NCI-H1092 (cell line): ENCODE measurements at regions not wholly inside any gene's neighbourhood (a gene's known extent, or its start where the extent isn't known, plus 50 kb on each side); places are given as distances from the start of the nearest gene placed in this dataset.

ENCODE experiments used
- DNase-seq: peaks from one replicate; lab custom pipeline; 2025; lab: John Stamatoyannopoulos, UW

DNA sequence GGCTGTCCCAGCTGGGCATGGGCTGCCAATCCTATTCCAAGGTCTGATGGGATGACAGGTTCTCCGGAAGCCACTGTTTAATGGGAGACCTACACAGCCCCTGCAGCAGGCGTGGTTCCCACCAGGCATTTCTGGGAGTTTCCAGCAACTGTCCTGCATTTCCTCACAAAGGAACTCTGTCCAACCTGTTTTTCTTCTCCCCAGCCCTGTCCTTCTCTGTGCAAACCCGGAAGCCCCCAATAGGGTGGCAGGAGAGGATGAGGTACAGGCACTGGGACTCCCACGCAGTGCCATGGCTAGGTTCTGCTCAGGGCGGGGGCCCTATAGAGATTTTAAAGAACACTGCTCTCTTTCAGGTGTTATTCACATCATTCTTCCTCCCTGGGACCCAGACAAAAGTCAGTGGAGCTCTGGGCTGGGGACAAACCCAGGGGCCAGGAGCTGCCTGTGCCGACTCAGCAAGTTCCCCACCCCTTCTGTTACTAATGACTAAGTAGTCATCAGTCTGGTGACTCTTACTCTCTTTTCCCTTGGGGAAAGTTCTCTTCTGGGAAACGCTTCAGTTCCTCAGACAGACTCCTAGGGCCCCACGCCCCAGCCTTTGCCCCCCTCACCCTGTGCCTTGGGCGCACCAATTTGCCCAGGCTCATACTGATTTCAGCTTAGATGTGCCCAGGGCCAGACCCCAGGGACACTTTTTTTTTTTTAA lies 97.7 kb downstream of the CD47 start:
- no peak for DNase-seq

DNA sequence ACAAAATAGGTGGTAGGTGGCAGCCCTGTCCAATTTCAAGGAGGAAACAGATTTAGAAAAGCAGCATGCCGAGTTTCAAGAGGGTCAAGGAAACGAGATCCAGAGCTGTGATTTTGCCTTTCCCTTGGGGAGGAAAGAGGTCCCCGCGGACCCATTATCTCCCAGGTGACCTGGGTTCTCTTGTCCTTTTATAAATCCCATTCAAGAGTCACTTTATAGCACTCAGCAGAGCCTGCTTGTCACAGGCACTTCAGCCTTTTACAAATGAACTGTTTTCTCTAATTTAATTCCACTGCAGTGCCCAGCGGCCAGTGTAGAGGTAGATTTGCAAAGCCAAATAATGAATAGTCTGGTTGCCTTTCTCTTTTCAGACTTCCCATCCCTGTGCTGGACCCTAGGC lies 99.9 kb downstream of the CD47 start:
- DNase-seq, result no peak

DNA sequence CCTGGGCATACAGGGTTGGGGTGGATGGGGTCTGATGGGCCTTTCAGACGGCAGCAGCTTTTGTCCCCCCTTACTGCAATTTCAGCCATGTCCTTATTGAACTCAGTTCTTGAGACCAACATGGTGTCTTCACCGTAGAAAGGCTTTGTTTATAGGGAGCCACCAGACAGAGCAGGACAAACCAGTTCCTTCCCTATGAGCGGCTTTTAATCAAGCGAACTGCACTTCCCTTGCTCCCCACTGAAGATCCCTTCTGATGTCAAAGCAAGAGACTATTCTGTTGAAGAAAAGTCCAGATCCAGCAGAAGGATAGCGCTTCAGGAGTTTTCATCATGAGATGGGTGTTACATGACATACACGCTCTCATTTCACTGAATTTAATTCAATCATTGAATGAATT lies 100.4 kb downstream of the CD47 start:
- DNase-seq, result no peak

DNA sequence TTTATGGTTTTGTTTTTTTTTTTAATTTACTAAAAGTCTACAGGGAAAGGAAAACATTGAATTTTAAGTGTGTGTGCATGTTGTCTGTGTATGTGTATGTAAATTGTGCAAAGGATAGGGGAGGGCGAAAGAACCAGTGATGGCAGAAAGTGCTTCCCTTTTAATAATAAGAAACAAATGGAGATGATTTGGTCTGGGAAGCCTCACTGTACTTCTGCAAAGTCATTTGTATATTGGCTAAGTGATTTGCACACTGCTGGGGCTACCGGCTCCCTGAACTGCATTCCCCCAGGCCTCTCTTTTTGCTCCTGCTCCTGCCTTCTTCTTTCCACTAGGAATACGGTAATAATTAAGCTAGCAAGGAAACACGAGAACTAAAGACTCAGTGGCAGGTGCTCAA lies 101.2 kb downstream of the CD47 start:
- DNase-seq, result no peak

DNA sequence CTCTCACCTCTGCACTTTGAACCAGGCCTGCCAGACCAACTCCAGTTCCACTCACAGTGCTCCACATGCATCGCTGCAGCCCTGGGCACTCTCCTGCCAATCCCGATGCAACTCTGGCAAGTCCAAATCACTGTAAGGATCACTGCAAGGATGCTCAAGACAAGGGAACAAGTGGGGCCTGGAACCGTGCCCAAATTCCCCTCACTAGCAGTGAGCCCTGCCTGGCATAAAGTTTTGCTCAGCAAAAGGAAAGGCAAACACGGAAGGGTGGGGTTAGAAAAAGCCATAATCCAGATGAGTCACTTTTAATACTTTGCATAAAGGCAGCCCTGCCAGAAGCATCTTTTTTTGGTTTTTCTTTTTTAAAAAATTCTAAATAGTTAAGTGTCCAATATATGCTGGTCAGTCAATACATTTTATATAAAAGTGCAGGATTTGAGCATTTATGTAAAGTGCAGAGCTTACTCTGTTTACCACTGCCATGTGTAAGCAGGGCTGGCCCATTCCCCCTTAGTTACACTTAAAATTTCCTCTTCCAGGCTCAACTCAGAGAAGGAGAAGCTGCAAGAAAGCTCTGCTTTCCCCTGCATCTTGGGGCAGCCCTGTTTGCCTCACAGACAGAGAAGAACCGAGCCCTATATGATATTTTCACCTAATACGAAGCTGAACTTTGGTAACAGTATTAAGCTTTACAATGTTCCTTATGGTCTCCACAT lies 102.2 kb downstream of the CD47 start:
- DNase-seq, result no peak

GRCh38 chr3:107987036-107987939 lies 103.5 kb downstream of the CD47 start:
- no peak for DNase-seq

GRCh38 chr3:107986505-107986904 lies 104.3 kb downstream of the CD47 start:
- DNase-seq, result no peak

- DNase-seq, result no peak
Observed at GRCh38 chr3:107985496-107985895, 105.3 kb downstream of the CD47 start.

- no peak for DNase-seq
Observed at GRCh38 chr3:107983247-107983646, 107.6 kb downstream of the CD47 start.

GRCh38 chr3:107982165-107982564 lies 108.7 kb downstream of the CD47 start:
- DNase-seq, result no peak

GRCh38 chr3:107981471-107982111 lies 109.2 kb downstream of the CD47 start:
- no peak for DNase-seq

DNA sequence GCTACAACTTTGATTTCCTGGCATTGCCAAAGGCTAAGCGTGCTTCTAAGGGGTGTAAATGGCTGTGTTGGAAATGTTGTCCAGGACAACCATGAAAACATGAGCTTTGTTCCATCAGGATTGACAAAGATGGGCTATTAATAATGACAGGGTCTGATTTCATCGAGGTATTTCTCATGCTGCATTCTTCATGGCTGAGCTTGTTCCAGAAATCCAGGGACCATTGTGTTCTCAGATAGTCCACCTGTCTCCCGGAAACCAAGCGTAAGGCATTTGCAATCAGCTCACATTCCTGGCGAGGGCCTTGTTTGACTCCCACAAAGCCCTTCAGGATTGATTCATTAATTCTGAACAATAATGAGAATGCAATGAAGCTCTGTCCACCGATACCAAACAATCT lies 111.3 kb downstream of the CD47 start:
- DNase-seq, result no peak

DNA sequence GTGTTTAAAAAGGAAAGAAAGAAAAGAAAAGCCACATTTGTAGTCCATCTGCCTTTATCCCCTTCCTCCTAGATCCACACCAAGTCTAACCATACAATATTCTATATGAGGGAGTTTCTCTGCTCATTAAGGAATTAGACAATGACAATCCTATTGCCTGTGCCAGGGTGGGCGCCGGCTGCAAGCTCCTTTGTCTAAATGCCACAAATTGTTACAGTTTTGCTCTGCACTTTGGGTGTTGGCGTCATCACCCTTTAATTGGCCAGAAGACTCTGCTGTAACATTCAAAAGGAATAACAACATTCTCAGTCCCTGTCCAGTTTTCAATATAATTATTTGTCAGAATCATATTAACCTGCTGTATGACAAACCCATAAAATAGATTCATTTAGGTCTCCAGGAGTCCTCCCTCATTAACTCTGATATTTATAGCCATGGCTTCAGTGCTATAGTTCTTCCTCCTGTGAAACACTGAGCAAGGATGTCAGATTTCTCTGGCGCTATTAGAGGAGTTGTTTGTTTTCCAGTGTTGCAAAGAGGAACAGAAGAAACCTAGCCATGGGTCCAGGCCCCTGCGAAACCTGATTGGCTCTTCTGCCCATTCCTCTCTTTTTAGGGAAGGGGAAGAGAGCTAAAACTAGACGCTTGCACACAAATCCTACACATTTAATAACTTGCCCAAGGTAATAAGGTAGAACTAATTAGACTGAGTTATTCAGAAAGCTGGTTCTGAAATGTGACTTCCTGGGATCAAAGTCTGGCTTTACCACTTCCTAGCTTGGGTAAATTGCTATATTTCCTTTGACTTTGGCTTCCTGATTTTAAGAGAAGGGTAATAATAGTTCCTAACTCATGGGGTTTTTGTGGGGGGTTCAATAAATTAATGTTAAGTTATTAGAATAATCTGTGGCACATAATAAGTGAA lies 112.4 kb downstream of the CD47 start:
- DNase-seq, result no peak

DNA sequence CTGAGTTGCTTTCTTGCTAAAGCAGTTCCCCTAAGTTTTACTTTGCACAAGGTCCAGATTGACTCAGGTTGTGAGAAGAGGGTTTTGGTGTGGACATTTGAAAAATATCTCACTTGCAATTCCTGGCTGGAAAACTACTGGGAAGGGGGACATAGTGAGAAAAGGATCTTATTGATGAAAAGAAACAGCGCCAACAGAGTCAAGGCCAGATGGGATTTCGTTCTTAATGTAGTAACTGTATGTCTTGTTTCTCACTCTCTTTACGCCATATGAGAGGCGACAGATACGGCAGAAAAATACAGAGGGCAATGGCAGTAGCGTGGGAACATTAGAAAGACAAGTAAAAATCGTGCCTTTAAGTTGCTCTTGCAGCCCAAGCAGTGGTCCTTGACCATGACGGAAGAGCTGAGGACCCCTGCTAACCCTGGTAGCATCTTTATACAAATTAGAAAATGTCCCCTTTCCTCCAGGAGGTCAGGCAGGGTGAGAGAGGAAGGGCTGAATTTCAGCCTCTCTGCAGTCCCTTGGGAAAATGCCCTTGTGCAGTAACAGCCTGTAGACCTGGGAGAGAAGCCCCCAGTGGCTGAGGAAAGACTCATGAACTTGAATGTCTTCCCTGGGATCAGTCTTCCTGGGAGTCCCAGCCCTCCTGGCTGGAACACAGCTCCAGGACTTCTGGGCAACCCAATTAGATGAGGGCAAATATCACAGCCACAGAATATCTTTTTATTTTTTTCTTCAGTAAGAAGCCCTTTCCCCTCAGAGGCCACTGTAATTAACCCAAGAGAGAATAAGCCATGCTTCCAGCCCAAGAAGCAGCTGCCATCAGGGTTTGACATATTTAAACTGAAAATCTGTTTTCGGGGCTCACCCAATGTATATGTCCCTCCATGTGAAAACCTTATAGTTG lies 113.4 kb downstream of the CD47 start:
- no peak for DNase-seq

- no peak for DNase-seq
Observed at GRCh38 chr3:107976202-107976800, 114.5 kb downstream of the CD47 start.

DNA sequence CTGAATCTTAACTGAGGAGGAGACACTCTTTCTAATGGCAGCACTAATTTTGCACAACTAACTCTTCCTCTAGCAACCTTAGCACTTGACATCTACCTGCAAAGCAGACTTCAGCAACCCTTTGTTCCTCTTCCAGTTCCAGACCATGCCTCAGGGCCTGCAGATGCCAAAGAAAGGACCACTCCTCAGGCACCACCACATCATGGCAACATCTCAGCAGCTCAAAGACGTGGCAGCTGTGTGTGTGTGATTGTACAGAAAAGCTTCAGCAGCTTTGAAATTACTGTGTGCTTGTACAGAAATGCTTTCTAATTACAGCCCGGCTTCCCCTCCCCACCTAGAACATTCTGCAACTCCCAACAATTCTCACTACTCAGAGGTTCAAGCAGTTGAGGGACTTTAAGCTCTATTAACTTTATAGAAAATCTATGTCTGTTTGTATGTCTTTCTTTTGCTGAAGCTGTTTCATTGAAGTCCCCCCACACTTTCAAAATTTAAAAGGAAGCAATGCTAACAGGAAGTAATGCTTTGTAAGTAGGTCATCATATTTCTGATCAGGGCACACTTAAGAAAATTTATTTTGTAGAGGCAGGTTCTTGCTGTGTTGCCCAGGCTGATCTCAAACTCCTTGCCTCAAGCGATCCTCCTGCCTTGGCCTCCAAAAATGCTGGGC lies 115.2 kb downstream of the CD47 start:
- DNase-seq, result no peak

GRCh38 chr3:107973961-107974360 lies 116.9 kb downstream of the CD47 start:
- no peak for DNase-seq

- no peak for DNase-seq
Observed at GRCh38 chr3:107973152-107973551, 117.7 kb downstream of the CD47 start.

DNA sequence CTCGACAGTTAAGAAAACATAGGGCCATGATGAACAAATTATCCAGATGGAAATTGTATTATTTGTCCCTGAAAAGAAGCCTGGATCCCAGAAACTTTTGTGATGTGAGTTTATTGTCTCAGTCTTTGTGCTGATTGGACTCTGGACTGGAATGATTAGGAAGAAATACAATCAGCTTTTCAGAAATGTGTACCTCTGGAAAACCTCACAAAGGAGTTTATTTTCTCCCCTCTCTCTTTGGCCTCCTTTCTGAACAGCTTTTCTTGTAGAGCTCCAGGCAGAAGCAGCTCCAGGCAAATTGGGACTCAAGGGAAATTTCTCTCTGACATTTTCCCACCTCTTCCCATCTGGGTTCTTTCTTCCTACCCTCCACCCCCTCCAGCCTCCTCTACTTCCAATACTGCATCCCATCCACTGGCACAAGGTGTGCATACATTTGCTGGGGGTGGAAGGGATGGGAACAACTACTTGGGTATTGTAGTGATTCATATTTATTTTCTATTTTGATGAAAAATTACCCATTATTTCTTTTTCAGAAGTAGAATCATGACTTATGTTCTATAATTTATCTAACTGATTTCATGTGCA lies 119.7 kb downstream of the CD47 start:
- no peak for DNase-seq
